ENCODE measurements at regions not wholly inside any gene's neighbourhood (a gene's known extent, or its start where the extent isn't known, plus 50 kb on each side); places are given as distances from the start of the nearest gene placed in this dataset.

DNA sequence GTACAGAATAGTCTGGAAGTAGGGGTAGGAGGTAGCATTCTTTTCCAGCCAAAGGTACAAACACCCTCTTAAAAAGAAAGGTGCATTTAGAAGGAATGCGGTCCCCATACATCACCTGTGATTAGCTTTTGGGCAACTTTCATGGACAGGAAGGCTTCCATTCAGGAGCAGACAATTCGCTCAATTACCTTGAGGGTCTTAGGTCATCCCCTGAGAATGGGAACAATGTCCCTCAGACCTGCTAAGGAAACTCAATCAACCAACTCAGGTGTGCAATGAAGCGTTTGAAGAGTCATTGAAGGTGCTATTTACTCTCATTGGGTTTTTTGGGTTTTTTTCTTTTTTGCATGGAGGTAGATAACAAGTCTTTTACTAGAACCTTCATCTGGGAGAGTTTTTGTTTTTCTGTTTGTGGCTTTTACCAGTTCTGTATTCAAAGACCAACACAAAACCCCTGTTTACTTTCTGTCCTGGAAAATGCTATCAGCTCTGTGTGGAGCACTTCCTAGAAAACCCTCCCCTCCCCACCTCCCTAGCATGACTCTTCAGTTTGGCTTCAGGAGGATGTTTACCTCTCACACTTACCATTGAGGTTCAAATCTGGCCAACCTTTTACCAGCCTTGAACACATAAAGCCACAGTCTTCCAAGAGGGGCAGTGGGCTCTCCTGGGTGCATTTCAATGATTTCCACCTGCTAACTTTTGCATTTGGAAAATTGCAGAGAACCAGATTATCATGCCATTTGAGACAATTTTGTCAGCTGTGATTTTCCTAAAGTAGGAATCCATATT lies 271.2 kb upstream of the PRDM1 start:
- TF ChIP-seq, protein P1, sequence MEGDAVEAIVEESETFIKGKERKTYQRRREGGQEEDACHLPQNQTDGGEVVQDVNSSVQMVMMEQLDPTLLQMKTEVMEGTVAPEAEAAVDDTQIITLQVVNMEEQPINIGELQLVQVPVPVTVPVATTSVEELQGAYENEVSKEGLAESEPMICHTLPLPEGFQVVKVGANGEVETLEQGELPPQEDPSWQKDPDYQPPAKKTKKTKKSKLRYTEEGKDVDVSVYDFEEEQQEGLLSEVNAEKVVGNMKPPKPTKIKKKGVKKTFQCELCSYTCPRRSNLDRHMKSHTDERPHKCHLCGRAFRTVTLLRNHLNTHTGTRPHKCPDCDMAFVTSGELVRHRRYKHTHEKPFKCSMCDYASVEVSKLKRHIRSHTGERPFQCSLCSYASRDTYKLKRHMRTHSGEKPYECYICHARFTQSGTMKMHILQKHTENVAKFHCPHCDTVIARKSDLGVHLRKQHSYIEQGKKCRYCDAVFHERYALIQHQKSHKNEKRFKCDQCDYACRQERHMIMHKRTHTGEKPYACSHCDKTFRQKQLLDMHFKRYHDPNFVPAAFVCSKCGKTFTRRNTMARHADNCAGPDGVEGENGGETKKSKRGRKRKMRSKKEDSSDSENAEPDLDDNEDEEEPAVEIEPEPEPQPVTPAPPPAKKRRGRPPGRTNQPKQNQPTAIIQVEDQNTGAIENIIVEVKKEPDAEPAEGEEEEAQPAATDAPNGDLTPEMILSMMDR (conservative IDR thresholded peaks at IDR 0.05) = no peak
- TF ChIP-seq EZH2 (IDR thresholded peaks at IDR 0.05; ENCODE audit: low read depth) = no peak

Measured in PC-9 (cell line).